ENCODE measurements at regions not wholly inside any gene's neighbourhood (a gene's known extent, or its start where the extent isn't known, plus 50 kb on each side); places are given as distances from the start of the nearest gene placed in this dataset.

GRCh38 chr2:181389524-181389923 lies 67.7 kb upstream of the ITGA4 start:
- no peak for DNase-seq (ENCODE audit: low spot score)

GRCh38 chr2:181393472-181393871 lies 63.7 kb upstream of the ITGA4 start:
- peak; percentile 51 for DNase-seq (ENCODE audit: low spot score)

- DNase-seq (ENCODE audit: low spot score), result no peak
Observed at GRCh38 chr2:181394741-181395437, 62.3 kb upstream of the ITGA4 start.

- DNase-seq (ENCODE audit: low spot score), result no peak
Observed at GRCh38 chr2:181395851-181396250, 61.3 kb upstream of the ITGA4 start.

- peak; percentile 39 for DNase-seq (ENCODE audit: low spot score)
Observed at GRCh38 chr2:181396256-181397123, 60.7 kb upstream of the ITGA4 start.

GRCh38 chr2:181397331-181397730 lies 59.9 kb upstream of the ITGA4 start:
- DNase-seq (ENCODE audit: low spot score), result no peak

- DNase-seq (ENCODE audit: low spot score), result no peak
Observed at GRCh38 chr2:181398000-181398399, 59.2 kb upstream of the ITGA4 start.

GRCh38 chr2:181399027-181399426 lies 58.2 kb upstream of the ITGA4 start:
- DNase-seq (ENCODE audit: low spot score), result no peak

- no peak for DNase-seq (ENCODE audit: low spot score)
Observed at GRCh38 chr2:181404472-181404871, 52.7 kb upstream of the ITGA4 start.

- DNase-seq (ENCODE audit: low spot score), result no peak
Observed at GRCh38 chr2:181407171-181407570, 50.0 kb upstream of the ITGA4 start.

Measured in COLO829 (cell line).